Fibroblast of mammary gland (primary cell): ENCODE measurements at regions not wholly inside any gene's neighbourhood (a gene's known extent, or its start where the extent isn't known, plus 50 kb on each side); places are given as distances from the start of the nearest gene placed in this dataset.
A peak's percentile ranks its signal among the peaks of the same experiment; 100 is the strongest.
"Not testable (repeated sequence)": the region's sequence is repeated elsewhere in the genome, so short reads cannot be mapped to it uniquely, and the experiment has no call there.

Experiments
- DNase-seq: peaks from one replicate; pipeline ENCODE4 v3.0.0-alpha.2; 2010; ENCODE audit warnings: low read depth
- H3K4me3 ChIP-seq: 2 replicates; pipeline ENCODE4 v1.5.1; 2011; ENCODE audit warnings: low read depth, mild to moderate bottlenecking, low read length, moderate library complexity; ENCODE audit not compliant: control insufficient read depth
- TF ChIP-seq, protein P1 (sequence below): conservative IDR thresholded peaks from 2 replicates; pipeline ENCODE4 v1.5.1; 2011; ENCODE audit warnings: low read depth, low read length, inconsistent platforms; ENCODE audit not compliant: control insufficient read depth, insufficient read depth

DNA sequence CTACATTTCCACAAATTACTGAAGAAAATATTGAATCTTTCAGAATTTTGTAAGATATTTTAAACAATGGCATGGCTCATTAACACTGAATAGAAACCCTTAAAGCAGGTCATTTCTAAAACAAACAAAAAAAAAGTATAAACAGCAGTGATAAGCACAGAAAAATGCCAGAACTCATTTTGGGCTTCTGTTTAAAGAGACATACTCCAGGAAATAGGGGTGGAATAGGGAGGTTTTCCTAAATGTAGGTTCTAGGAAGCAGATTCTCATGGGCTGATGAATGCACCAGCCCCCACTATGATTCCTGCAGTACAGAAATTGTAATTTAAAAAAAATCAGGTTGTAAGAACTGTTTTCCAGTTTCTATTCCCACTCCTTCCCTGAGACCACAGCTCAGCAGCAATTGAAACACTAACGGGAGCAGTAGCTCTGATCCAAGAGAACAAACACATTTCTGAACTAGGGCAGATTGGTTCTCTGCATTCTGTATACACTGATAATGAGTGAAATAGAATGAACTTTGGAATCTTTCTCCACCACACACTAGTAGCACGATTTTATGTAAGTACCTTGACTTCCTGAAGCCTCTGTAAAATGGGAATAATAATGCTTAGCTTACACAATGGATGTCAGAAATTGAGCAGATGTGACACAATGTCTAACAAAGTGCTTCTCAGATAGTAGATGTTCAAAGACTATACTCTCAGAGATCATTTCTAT lies 115.6 kb upstream of the TMTC1 start:
- DNase-seq, result no peak
- no peak overlapping the region for H3K4me3 ChIP-seq
- TF ChIP-seq, protein P1, sequence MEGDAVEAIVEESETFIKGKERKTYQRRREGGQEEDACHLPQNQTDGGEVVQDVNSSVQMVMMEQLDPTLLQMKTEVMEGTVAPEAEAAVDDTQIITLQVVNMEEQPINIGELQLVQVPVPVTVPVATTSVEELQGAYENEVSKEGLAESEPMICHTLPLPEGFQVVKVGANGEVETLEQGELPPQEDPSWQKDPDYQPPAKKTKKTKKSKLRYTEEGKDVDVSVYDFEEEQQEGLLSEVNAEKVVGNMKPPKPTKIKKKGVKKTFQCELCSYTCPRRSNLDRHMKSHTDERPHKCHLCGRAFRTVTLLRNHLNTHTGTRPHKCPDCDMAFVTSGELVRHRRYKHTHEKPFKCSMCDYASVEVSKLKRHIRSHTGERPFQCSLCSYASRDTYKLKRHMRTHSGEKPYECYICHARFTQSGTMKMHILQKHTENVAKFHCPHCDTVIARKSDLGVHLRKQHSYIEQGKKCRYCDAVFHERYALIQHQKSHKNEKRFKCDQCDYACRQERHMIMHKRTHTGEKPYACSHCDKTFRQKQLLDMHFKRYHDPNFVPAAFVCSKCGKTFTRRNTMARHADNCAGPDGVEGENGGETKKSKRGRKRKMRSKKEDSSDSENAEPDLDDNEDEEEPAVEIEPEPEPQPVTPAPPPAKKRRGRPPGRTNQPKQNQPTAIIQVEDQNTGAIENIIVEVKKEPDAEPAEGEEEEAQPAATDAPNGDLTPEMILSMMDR, result no peak

DNA sequence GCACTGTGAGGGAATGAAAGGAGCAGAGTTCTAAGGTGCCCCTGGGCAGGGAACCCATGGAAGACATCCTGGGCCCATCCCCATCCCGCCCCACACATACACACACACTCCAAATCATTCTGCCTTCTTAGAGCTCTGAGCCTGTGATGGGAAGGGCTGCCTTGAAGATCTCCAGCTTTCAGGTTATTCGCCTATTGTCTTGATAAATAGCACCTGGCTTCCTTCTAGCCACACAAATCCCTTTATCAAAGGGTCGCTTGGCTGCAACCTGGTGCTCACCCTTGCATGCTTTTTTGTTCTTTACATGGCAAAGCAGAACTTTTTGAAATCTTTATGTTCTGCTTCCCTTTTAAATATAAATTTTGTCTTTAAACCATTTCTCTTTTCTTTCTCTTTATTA lies 112.2 kb upstream of the TMTC1 start:
- TF ChIP-seq, protein P1, result no peak
- DNase-seq, result no peak
- no peak overlapping the region for H3K4me3 ChIP-seq

- TF ChIP-seq, protein P1, result no peak
- H3K4me3 ChIP-seq, result no peak overlapping the region
- no peak for DNase-seq
These were observed 109.3 kb upstream of the TMTC1 start for GRCh38 chr12:29893002-29893401.

- TF ChIP-seq, protein P1, result no peak
These were observed 108.0 kb upstream of the TMTC1 start for GRCh38 chr12:29891792-29892191.

GRCh38 chr12:29889737-29890136 lies 106.0 kb upstream of the TMTC1 start:
- TF ChIP-seq, protein P1, result peak; percentile 79
- peak; percentile 77 for DNase-seq
- no peak overlapping the region for H3K4me3 ChIP-seq

More at GRCh38 chr12:29891792-29892191, 108.0 kb upstream of the TMTC1 start:
- DNase-seq, result no peak
- H3K4me3 ChIP-seq, result no peak overlapping the region

DNA sequence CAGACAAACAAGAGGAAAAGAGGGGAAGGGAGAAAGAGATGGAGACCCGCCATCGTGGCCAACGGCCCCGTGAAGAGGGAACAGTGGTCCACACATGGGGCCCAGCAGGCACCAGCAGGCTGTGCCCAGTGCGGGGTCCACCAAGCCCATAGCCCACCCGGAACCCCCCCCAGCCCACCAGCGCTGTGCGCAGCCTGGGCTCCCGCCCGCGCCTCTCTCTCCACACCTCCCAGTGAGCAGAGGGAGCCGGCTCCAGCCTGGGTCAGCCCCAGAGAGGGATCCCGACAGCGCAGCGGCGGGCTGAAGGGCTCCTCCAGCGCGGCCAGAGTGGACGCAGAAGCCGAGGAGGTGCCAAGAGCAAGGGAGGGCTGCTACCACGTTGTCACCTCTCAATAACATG lies 105.0 kb upstream of the TMTC1 start:
- no peak overlapping the region for H3K4me3 ChIP-seq
- TF ChIP-seq, protein P1, result no peak
- no peak for DNase-seq

DNA sequence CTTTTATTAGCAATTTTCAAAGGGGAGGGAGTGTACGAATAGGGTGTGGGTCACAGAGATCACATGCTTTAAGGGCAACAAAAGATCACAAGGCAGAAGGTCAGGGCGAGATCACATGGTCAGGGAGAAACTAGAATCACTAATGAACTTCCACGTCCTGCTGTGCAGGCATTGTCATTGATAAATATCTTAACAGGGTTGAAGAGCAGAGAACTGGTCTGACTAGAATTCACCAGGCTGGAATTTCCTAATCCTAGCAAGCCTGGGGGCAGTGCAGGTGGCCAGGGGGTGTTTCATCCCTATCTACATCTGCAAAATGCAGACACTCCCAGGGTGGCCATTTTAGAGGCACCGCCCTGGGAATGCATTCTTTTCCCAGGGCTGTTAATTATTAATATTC lies 101.2 kb upstream of the TMTC1 start:
- H3K4me3 ChIP-seq, DNase-seq: not testable (repeated sequence)
